ENCODE measurements at regions not wholly inside any gene's neighbourhood (a gene's known extent, or its start where the extent isn't known, plus 50 kb on each side); places are given as distances from the start of the nearest gene placed in this dataset.

DNA sequence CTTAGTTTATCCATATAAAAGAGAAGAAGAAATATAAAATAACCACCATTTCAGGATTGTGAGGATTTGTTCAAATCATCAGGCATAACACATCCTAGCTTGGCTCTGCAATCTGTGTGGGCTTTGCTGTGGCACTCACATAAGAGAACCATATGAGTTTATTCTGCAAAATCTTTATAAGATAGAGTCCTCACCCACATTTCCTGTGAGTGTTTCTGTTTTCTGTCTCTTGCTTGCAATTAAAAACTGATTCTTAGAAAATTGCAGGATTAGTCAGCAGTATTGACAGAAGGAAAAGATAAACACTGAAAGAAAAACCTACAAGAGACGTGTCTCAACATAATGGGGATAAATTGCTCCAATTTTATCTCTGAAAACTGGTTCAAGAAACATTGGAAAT is 258.5 kb downstream of the RND3 start:
- TF ChIP-seq, protein P1, sequence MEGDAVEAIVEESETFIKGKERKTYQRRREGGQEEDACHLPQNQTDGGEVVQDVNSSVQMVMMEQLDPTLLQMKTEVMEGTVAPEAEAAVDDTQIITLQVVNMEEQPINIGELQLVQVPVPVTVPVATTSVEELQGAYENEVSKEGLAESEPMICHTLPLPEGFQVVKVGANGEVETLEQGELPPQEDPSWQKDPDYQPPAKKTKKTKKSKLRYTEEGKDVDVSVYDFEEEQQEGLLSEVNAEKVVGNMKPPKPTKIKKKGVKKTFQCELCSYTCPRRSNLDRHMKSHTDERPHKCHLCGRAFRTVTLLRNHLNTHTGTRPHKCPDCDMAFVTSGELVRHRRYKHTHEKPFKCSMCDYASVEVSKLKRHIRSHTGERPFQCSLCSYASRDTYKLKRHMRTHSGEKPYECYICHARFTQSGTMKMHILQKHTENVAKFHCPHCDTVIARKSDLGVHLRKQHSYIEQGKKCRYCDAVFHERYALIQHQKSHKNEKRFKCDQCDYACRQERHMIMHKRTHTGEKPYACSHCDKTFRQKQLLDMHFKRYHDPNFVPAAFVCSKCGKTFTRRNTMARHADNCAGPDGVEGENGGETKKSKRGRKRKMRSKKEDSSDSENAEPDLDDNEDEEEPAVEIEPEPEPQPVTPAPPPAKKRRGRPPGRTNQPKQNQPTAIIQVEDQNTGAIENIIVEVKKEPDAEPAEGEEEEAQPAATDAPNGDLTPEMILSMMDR (IDR thresholded peaks at IDR 0.05), result no peak
- no peak for TF ChIP-seq EP300 (IDR thresholded peaks at IDR 0.05)
